Transverse colon (tissue), 4 donors: ENCODE measurements at regions not wholly inside any gene's neighbourhood (a gene's known extent, or its start where the extent isn't known, plus 50 kb on each side); places are given as distances from the start of the nearest gene placed in this dataset.

Experiments used
- EP300 ChIP-seq: sonication (generic); formaldehyde crosslinking; IDR thresholded peaks from one replicate; pipeline ENCODE4 v1.6.1; 2017; ENCODE audit warnings: antibody characterized with exemption, low read depth
- POLR2A ChIP-seq: fragments of 450-650 bp; IDR thresholded peaks from one replicate; pipeline ENCODE4 v1.6.1; 2016; ENCODE audit warnings: antibody characterized with exemption, mild to moderate bottlenecking, moderate library complexity
- POLR2AphosphoS5 ChIP-seq, 3 donors: sonication (generic); formaldehyde crosslinking; IDR thresholded peaks; one replicate each; pipeline ENCODE4 v1.6.1; 2016; ENCODE audit warnings: antibody characterized with exemption in 3 of 3
- TF ChIP-seq, protein P1 (sequence below), 5 experiments: fragments of 200-600 bp in 3 of 5; fragments of 450-650 bp in 2 of 5; sonication (generic) in 3 of 5; IDR thresholded peaks; 1 replicate in 2 of 5; 2 replicates in 3 of 5; pipeline ENCODE4 v1.5.1; 2016 to 2017; ENCODE audit warnings: antibody characterized with exemption in 5 of 5, inconsistent platforms in 3 of 5, mild to moderate bottlenecking in 2 of 5, moderate library complexity in 1 of 5

DNA sequence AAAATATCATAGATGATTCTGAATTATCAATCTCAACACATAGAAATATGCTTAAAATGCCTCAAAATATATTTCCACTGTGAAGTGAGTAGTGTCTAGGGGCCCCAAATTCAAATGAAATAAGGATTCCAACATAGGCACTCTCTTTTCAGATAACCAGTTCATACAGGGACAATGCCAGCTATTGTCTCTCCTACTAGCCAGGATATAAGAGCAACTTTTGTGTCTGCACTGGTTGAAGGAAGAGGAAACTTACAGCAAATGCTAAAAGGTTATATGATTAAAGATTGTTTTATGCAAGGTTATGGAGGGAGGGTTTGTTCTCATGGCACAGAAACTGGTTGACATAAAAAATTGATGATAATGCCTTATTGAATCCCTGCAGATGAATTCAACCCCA lies 579.4 kb upstream of the ALCAM start:
- TF ChIP-seq, protein P1, sequence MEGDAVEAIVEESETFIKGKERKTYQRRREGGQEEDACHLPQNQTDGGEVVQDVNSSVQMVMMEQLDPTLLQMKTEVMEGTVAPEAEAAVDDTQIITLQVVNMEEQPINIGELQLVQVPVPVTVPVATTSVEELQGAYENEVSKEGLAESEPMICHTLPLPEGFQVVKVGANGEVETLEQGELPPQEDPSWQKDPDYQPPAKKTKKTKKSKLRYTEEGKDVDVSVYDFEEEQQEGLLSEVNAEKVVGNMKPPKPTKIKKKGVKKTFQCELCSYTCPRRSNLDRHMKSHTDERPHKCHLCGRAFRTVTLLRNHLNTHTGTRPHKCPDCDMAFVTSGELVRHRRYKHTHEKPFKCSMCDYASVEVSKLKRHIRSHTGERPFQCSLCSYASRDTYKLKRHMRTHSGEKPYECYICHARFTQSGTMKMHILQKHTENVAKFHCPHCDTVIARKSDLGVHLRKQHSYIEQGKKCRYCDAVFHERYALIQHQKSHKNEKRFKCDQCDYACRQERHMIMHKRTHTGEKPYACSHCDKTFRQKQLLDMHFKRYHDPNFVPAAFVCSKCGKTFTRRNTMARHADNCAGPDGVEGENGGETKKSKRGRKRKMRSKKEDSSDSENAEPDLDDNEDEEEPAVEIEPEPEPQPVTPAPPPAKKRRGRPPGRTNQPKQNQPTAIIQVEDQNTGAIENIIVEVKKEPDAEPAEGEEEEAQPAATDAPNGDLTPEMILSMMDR (IDR thresholded peaks at IDR 0.05) = no peak
- TF ChIP-seq POLR2A = no peak
- TF ChIP-seq POLR2AphosphoS5 (IDR thresholded peaks at IDR 0.05) = no peak
- TF ChIP-seq EP300 = no peak
